GM23338 (cell line): ENCODE measurements at regions not wholly inside any gene's neighbourhood (a gene's known extent, or its start where the extent isn't known, plus 50 kb on each side); places are given as distances from the start of the nearest gene placed in this dataset.

Experiments
- ATAC-seq: fragments of 200-7000 bp; cut with Tn5 transposase; 3 replicates; pipeline ENCODE4 v1.9.1; 2020
- DNase-seq: peaks from one replicate; pipeline ENCODE4 v3.0.0-alpha.2; 2015; ENCODE audit warnings: low spot score
- H2AFZ ChIP-seq: fragments of 200-600 bp; sonication (generic); 2 replicates; pipeline ENCODE4 v1.8.0; 2016; ENCODE audit warnings: antibody characterized with exemption, mild to moderate bottlenecking, moderate library complexity
- H3F3A ChIP-seq: fragments of 200-600 bp; sonication (generic); replicated peaks from 2 replicates; pipeline ENCODE4 v1.8.0; 2017; ENCODE audit warnings: antibody characterized with exemption, mixed run types, low read depth
- H3K27ac ChIP-seq: fragments of 200-600 bp; sonication (generic); 2 replicates; pipeline ENCODE4 v1.6.1; 2016; ENCODE audit warnings: low read depth
- H3K27me3 ChIP-seq: fragments of 200-600 bp; sonication (generic); 2 replicates; pipeline ENCODE4 v1.8.0; 2016; ENCODE audit warnings: mild to moderate bottlenecking, mixed run types, moderate library complexity; ENCODE audit not compliant: insufficient read depth
- H3K36me3 ChIP-seq: fragments of 200-600 bp; sonication (generic); 2 replicates; pipeline ENCODE4 v1.8.0; 2016; ENCODE audit warnings: mild to moderate bottlenecking; ENCODE audit not compliant: insufficient read depth
- H3K4me1 ChIP-seq: fragments of 200-600 bp; sonication (generic); 2 replicates; pipeline ENCODE4 v1.8.0; 2016; ENCODE audit warnings: mild to moderate bottlenecking, moderate library complexity; ENCODE audit not compliant: insufficient read depth
- H3K4me2 ChIP-seq: fragments of 200-600 bp; sonication (generic); 2 replicates; pipeline ENCODE4 v1.7.1; 2017; ENCODE audit warnings: mixed run types
- H3K4me3 ChIP-seq: fragments of 200-600 bp; sonication (generic); 2 replicates; pipeline ENCODE4 v1.6.1; 2016; ENCODE audit warnings: mixed run types
- H3K79me2 ChIP-seq: fragments of 200-600 bp; sonication (generic); replicated peaks from 2 replicates; pipeline ENCODE4 v1.8.0; 2017; ENCODE audit warnings: mild to moderate bottlenecking; ENCODE audit not compliant: insufficient read depth
- H3K9me2 ChIP-seq: fragments of 200-600 bp; sonication (generic); 2 replicates; pipeline ENCODE4 v1.8.0; 2017; ENCODE audit not compliant: insufficient read depth
- H4K20me1 ChIP-seq: fragments of 200-600 bp; sonication (generic); replicated peaks from 2 replicates; pipeline ENCODE4 v1.8.0; 2017; ENCODE audit warnings: mild to moderate bottlenecking; ENCODE audit not compliant: insufficient read depth
- H3K27ac Mint-ChIP-seq: 2 replicates; pipeline ENCODE4 v1.8.0; 2020; ENCODE audit warnings: inconsistent platforms, mild to moderate bottlenecking, moderate library complexity, mixed read lengths
- H3K27me3 Mint-ChIP-seq: 3 replicates; pipeline ENCODE4 v1.8.0; 2022; ENCODE audit warnings: low read depth, mild to moderate bottlenecking, moderate library complexity, mixed read lengths, inconsistent platforms; ENCODE audit not compliant: insufficient read depth, poor library complexity
- H3K36me3 Mint-ChIP-seq: 3 replicates; pipeline ENCODE4 v1.8.0; 2021; ENCODE audit warnings: low read depth, mild to moderate bottlenecking, inconsistent platforms, moderate library complexity, mixed read lengths
- H3K4me1 Mint-ChIP-seq: 3 replicates; pipeline ENCODE4 v1.8.0; 2020; ENCODE audit warnings: mild to moderate bottlenecking, inconsistent platforms, mixed read lengths
- H3K4me3 Mint-ChIP-seq: 3 replicates; pipeline ENCODE4 v1.8.0; 2021; ENCODE audit warnings: moderate library complexity, mild to moderate bottlenecking, inconsistent platforms, mixed read lengths
- H3K9me3 Mint-ChIP-seq: 3 replicates; pipeline ENCODE4 v1.8.0; 2020; ENCODE audit warnings: moderate library complexity, mild to moderate bottlenecking, inconsistent platforms, mixed read lengths
- CREB1 ChIP-seq: fragments of 250-450 bp; sonication (Bioruptor Pico); IDR thresholded peaks from 2 replicates; pipeline ENCODE4 v1.5.0; 2020; ENCODE audit warnings: low read depth, mild to moderate bottlenecking, moderate library complexity
- EZH2 ChIP-seq: fragments of 200-600 bp; sonication (generic); IDR thresholded peaks from one replicate; pipeline ENCODE4 v1.8.0; 2017; ENCODE audit warnings: antibody characterized with exemption, mild to moderate bottlenecking, low read depth; ENCODE audit not compliant: unreplicated experiment
- EZH2phosphoT487 ChIP-seq: fragments of 200-600 bp; sonication (generic); IDR thresholded peaks from one replicate; pipeline ENCODE4 v1.8.1; 2018; ENCODE audit warnings: antibody characterized with exemption; ENCODE audit not compliant: unreplicated experiment
- JUNB ChIP-seq: IDR thresholded peaks from one replicate; pipeline ENCODE4 v1.6.1; 2016; ENCODE audit warnings: antibody characterized with exemption; ENCODE audit not compliant: unreplicated experiment
- NANOG ChIP-seq: IDR thresholded peaks from 2 replicates; pipeline ENCODE4 v1.6.1; 2016; ENCODE audit warnings: antibody characterized with exemption, borderline replicate concordance
- POLR2AphosphoS5 ChIP-seq: IDR thresholded peaks from 2 replicates; pipeline ENCODE4 v1.6.1; 2016; ENCODE audit warnings: antibody characterized with exemption, low read depth
- STAT1 ChIP-seq: IDR thresholded peaks from one replicate; pipeline ENCODE4 v1.6.1; 2016; ENCODE audit warnings: antibody characterized with exemption; ENCODE audit not compliant: unreplicated experiment
- ZNF114 ChIP-seq: fragments of 250-450 bp; sonication (Bioruptor Pico); IDR thresholded peaks from 2 replicates; pipeline ENCODE4 v1.5.0; 2020; ENCODE audit warnings: mild to moderate bottlenecking, moderate library complexity
- ZNF331 ChIP-seq: fragments of 250-450 bp; sonication (Bioruptor Pico); IDR thresholded peaks from 2 replicates; pipeline ENCODE4 v1.5.0; 2020; ENCODE audit warnings: low read depth, mild to moderate bottlenecking, moderate library complexity
- TF ChIP-seq, protein P1 (sequence below): IDR thresholded peaks from 2 replicates; pipeline ENCODE4 v1.6.1; 2016; ENCODE audit warnings: antibody characterized with exemption
- TF ChIP-seq, protein P2 (sequence below), 2 experiments: fragments of 200-600 bp in 1 of 2; sonication (generic) in 1 of 2; conservative IDR thresholded peaks; 2 replicates each; pipeline versions ENCODE4 v1.5.1 to v1.6.1; 2016 to 2017; ENCODE audit warnings: antibody characterized with exemption in 2 of 2, low read depth in 2 of 2, mild to moderate bottlenecking in 2 of 2, moderate library complexity in 1 of 2
- TF ChIP-seq, protein P3 (sequence below): fragments of 250-450 bp; sonication (Bioruptor Pico); IDR thresholded peaks from 2 replicates; pipeline ENCODE4 v1.5.0; 2020; ENCODE audit warnings: mild to moderate bottlenecking, moderate library complexity
- TF ChIP-seq, protein P4 (sequence below): IDR thresholded peaks from one replicate; pipeline ENCODE4 v1.6.1; 2018; ENCODE audit warnings: antibody characterized with exemption; ENCODE audit not compliant: unreplicated experiment

DNA sequence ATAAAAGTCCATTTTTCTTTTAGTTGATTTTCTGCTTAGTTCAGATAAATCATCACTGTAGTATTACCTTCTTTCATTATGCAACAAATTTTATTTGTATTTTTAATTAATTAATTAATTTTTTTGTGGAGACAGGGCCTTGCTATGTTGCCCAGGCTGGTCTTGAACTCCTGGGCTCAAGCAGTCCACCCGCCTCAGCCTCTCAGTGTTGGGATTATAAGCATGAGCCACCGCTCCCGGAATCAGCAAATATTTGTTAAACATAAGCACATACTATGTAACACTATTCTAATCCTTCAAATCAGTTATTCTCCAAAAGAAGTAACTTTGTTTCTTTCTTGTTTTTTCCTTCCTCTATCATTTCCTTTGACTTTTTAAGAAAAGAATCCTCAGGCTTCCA is 584.8 kb upstream of the ANKRD30A start:
- no peak overlapping the region for H3K27ac Mint-ChIP-seq
- Histone ChIP-seq H3K4me1 (no peaks in the 10 kb centered on the region), H3K27ac (no peak overlapping the region), H3K4me3 (no peak overlapping the region), H4K20me1 (no peaks in the 10 kb centered on the region), H3F3A (no peaks in the 10 kb centered on the region), H3K4me2 (no peak overlapping the region), H3K9me2 (no peaks in the 10 kb centered on the region), H2AFZ (no peak overlapping the region), H3K79me2 (no peaks in the 10 kb centered on the region), H3K27me3 (no peaks in the 10 kb centered on the region), H3K36me3 (no peaks in the 10 kb centered on the region)
- no peaks in the 10 kb centered on the region for H3K36me3 Mint-ChIP-seq
- no peak overlapping the region for H3K4me3 Mint-ChIP-seq
- ATAC-seq (no peak), DNase-seq (no peak)
- no peaks in the 10 kb centered on the region for H3K27me3 Mint-ChIP-seq
- no peaks in the 10 kb centered on the region for H3K9me3 Mint-ChIP-seq
- TF ChIP-seq POLR2AphosphoS5: no peak
- no peak for TF ChIP-seq ZNF331 (CRISPR knock-in tag)
- TF ChIP-seq CREB1 (CRISPR knock-in tag): no peak
- no peak for TF ChIP-seq ZNF114 (CRISPR knock-in tag)
- TF ChIP-seq, protein P1, sequence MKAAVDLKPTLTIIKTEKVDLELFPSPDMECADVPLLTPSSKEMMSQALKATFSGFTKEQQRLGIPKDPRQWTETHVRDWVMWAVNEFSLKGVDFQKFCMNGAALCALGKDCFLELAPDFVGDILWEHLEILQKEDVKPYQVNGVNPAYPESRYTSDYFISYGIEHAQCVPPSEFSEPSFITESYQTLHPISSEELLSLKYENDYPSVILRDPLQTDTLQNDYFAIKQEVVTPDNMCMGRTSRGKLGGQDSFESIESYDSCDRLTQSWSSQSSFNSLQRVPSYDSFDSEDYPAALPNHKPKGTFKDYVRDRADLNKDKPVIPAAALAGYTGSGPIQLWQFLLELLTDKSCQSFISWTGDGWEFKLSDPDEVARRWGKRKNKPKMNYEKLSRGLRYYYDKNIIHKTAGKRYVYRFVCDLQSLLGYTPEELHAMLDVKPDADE: no peak
- TF ChIP-seq, protein P2, sequence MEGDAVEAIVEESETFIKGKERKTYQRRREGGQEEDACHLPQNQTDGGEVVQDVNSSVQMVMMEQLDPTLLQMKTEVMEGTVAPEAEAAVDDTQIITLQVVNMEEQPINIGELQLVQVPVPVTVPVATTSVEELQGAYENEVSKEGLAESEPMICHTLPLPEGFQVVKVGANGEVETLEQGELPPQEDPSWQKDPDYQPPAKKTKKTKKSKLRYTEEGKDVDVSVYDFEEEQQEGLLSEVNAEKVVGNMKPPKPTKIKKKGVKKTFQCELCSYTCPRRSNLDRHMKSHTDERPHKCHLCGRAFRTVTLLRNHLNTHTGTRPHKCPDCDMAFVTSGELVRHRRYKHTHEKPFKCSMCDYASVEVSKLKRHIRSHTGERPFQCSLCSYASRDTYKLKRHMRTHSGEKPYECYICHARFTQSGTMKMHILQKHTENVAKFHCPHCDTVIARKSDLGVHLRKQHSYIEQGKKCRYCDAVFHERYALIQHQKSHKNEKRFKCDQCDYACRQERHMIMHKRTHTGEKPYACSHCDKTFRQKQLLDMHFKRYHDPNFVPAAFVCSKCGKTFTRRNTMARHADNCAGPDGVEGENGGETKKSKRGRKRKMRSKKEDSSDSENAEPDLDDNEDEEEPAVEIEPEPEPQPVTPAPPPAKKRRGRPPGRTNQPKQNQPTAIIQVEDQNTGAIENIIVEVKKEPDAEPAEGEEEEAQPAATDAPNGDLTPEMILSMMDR (conservative IDR thresholded peaks at IDR 0.05; ENCODE audit: low read depth in 2 of 2): no peak
- no peak for TF ChIP-seq EZH2phosphoT487
- TF ChIP-seq EZH2: no peak
- TF ChIP-seq JUNB: no peak
- TF ChIP-seq, protein P3, sequence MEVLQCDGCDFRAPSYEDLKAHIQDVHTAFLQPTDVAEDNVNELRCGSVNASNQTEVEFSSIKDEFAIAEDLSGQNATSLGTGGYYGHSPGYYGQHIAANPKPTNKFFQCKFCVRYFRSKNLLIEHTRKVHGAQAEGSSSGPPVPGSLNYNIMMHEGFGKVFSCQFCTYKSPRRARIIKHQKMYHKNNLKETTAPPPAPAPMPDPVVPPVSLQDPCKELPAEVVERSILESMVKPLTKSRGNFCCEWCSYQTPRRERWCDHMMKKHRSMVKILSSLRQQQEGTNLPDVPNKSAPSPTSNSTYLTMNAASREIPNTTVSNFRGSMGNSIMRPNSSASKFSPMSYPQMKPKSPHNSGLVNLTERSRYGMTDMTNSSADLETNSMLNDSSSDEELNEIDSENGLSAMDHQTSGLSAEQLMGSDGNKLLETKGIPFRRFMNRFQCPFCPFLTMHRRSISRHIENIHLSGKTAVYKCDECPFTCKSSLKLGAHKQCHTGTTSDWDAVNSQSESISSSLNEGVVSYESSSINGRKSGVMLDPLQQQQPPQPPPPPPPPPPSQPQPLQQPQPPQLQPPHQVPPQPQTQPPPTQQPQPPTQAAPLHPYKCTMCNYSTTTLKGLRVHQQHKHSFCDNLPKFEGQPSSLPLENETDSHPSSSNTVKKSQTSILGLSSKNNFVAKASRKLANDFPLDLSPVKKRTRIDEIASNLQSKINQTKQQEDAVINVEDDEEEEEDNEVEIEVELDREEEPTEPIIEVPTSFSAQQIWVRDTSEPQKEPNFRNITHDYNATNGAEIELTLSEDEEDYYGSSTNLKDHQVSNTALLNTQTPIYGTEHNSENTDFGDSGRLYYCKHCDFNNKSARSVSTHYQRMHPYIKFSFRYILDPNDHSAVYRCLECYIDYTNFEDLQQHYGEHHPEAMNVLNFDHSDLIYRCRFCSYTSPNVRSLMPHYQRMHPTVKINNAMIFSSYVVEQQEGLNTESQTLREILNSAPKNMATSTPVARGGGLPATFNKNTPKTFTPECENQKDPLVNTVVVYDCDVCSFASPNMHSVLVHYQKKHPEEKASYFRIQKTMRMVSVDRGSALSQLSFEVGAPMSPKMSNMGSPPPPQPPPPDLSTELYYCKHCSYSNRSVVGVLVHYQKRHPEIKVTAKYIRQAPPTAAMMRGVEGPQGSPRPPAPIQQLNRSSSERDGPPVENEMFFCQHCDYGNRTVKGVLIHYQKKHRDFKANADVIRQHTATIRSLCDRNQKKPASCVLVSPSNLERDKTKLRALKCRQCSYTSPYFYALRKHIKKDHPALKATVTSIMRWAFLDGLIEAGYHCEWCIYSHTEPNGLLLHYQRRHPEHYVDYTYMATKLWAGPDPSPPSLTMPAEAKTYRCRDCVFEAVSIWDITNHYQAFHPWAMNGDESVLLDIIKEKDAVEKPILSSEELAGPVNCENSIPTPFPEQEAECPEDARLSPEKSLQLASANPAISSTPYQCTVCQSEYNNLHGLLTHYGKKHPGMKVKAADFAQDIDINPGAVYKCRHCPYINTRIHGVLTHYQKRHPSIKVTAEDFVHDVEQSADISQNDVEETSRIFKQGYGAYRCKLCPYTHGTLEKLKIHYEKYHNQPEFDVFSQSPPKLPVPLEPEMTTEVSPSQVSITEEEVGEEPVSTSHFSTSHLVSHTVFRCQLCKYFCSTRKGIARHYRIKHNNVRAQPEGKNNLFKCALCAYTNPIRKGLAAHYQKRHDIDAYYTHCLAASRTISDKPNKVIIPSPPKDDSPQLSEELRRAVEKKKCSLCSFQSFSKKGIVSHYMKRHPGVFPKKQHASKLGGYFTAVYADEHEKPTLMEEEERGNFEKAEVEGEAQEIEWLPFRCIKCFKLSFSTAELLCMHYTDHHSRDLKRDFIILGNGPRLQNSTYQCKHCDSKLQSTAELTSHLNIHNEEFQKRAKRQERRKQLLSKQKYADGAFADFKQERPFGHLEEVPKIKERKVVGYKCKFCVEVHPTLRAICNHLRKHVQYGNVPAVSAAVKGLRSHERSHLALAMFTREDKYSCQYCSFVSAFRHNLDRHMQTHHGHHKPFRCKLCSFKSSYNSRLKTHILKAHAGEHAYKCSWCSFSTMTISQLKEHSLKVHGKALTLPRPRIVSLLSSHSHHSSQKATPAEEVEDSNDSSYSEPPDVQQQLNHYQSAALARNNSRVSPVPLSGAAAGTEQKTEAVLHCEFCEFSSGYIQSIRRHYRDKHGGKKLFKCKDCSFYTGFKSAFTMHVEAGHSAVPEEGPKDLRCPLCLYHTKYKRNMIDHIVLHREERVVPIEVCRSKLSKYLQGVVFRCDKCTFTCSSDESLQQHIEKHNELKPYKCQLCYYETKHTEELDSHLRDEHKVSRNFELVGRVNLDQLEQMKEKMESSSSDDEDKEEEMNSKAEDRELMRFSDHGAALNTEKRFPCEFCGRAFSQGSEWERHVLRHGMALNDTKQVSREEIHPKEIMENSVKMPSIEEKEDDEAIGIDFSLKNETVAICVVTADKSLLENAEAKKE (CRISPR knock-in tag): no peak
- no peak for TF ChIP-seq STAT1
- TF ChIP-seq, protein P4, sequence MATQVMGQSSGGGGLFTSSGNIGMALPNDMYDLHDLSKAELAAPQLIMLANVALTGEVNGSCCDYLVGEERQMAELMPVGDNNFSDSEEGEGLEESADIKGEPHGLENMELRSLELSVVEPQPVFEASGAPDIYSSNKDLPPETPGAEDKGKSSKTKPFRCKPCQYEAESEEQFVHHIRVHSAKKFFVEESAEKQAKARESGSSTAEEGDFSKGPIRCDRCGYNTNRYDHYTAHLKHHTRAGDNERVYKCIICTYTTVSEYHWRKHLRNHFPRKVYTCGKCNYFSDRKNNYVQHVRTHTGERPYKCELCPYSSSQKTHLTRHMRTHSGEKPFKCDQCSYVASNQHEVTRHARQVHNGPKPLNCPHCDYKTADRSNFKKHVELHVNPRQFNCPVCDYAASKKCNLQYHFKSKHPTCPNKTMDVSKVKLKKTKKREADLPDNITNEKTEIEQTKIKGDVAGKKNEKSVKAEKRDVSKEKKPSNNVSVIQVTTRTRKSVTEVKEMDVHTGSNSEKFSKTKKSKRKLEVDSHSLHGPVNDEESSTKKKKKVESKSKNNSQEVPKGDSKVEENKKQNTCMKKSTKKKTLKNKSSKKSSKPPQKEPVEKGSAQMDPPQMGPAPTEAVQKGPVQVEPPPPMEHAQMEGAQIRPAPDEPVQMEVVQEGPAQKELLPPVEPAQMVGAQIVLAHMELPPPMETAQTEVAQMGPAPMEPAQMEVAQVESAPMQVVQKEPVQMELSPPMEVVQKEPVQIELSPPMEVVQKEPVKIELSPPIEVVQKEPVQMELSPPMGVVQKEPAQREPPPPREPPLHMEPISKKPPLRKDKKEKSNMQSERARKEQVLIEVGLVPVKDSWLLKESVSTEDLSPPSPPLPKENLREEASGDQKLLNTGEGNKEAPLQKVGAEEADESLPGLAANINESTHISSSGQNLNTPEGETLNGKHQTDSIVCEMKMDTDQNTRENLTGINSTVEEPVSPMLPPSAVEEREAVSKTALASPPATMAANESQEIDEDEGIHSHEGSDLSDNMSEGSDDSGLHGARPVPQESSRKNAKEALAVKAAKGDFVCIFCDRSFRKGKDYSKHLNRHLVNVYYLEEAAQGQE: no peak
- TF ChIP-seq NANOG: no peak
- H3K4me1 Mint-ChIP-seq: 0 out of 3 replicates have a peak, but pooled peaks cover 2% of the 10 kb centered on the region
